G401 (cell line): ENCODE measurements at regions not wholly inside any gene's neighbourhood (a gene's known extent, or its start where the extent isn't known, plus 50 kb on each side); places are given as distances from the start of the nearest gene placed in this dataset.

Experiments used
- DNase-seq: peaks from one replicate; pipeline ENCODE4 v3.0.0-alpha.2; 2015; ENCODE audit warnings: low spot score
- in situ Hi-C: cut with HindIII; loops from 2 replicates; pipeline ENCODE4 v1.10.0; 2016; ENCODE audit warnings: low sequenced_read_pairs, mixed read lengths

DNA sequence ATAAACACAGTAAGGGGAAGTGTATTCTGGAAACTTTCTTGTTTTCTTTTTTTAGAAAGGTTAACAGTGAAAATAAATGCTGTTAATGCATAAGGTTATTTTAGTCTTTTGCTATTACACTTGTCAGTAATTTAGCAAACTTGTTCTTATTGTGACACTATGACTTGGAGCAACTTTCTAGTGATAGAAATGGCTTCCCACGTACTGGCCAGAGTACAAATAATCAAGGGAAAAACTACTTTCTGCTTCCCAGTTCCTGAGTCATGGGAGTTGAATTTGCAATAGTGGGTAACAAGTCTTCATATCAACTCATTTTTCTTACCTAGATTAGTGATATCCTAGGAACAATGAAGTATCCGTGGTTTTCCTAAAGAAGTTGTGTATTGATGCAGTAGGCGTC, 1072.3 kb downstream of the FLRT2 start:
- DNase-seq, result no peak
- in situ Hi-C loops, result no loop called here

- in situ Hi-C loops, result no loop called here
- no peak for DNase-seq
Measured at GRCh38 chr14:86601813-86602212, 1071.9 kb downstream of the FLRT2 start.

DNA sequence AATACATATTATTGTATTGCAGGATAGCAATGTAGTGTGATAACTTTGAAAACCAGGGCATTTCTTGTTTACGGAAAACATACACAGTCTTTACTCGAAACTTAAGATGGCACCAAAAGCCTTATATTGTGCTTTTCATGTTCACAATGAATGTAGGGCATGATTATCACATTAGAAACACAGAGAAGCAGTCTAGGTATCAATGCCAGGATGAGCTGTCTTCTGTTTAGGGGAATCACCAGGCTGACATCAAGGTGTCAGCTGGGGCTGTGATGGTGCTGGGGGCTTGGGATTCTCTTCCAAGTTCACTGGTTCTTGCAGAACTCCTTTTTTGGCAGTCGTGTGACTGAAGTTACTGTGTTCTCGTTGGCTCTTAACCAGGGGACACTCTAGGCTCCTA, 1067.3 kb downstream of the FLRT2 start:
- in situ Hi-C loops, result no loop called here
- no peak for DNase-seq

DNA sequence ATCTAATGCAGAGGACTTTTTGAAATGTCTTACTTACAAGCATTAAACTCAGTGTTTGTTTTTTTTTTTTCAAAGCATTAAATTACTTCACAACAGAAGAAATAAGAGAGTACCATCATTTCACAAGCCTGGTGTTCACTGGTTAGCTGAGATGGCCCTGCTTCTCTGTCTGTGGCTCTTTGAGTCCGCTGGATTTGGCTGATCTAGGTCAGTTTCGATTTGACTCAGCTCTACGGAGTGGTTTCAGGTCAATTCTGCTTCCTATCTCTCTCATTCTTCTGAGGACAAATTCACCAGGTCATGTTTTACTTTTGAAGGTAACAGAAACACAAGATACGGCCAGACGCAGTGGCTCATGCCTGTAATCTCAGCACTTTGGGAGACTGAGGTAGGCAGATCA, 1066.1 kb downstream of the FLRT2 start:
- no peak for DNase-seq
- in situ Hi-C loops, result no loop called here

DNA sequence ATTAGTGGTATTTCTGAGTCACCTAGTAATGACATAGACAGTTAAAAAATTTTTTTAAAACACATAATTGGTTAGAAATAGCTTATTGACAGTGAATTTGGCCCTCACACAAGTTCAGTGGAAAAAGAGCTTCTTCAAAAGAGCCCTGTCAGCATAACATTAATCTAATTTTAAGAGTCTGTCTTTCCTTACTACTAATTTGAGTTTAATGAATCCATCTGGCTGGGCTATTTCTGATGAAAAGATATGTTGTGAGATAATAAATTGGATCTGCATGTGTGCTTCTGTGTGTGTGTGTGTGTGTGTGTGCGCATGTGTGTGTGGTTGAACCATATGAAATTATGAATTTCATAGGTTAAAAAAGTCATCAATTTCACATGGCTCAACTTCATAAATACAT, 1045.2 kb downstream of the FLRT2 start:
- in situ Hi-C loops, result no loop called here

GRCh38 chr14:86574778-86575129, 1044.8 kb downstream of the FLRT2 start:
- no peak for DNase-seq
- in situ Hi-C loops, result no loop called here

More for the DNA sequence above, 1045.2 kb downstream of the FLRT2 start:
- DNase-seq, result no peak

DNA sequence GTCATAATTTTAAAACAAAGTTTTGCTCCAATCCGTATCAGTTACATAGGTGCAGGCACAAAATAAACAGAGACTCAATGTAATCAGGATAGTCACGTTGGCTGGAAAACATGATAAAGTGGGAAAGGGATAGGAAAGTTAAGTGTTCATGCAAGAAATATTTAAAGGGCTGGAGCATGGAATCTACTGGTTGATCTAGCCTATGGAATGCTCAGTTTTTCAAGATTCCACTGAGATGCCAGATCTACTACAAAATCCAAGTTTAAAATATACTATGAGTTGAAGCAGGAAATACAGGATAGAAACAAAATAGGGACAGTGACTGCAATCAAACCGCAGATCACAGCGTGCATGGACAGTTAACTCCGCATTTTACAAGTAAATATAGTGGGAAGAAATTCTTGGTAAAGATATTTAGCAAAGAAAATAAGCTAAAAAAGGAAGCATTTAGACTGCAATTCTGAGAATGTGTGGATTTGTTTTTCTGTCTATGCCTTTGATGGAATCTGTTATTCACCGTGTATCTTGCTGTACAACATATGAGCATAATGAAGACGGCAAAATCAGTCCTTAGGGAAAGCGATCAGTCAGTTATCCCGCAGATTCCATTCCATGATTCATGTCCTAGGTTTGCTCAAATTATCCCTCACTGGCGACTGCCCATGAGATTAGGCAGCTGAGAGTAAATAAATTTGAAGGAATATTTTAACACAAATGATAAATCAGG, 1044.3 kb downstream of the FLRT2 start:
- in situ Hi-C loops, result no loop called here
- no peak for DNase-seq

GRCh38 chr14:86570371-86570770, 1040.4 kb downstream of the FLRT2 start:
- DNase-seq, result no peak
- in situ Hi-C loops, result no loop called here

DNA sequence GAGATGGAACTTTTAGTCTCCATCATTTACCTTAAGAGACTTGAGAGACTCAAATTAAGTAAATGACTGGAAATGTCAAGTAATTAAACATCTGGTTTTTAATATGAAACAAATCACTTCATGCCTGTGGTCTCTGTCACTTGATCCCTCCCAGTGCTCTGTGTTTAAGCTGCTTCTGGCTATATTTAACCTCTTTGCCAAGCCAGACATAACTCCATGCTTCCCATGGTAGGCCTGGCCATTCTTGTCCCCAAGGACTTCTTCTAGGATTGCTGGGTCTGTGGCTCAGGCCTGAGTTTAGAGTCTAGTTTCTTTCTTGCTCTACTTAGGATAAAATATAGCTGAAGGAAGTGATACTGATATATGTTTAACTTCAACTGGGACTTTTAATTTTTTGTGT, 1013.6 kb downstream of the FLRT2 start:
- in situ Hi-C loops, result no loop called here
- no peak for DNase-seq

- DNase-seq, result no peak
- in situ Hi-C loops, result no loop called here
Measured at GRCh38 chr14:86541972-86542371, 1012.0 kb downstream of the FLRT2 start.

DNA sequence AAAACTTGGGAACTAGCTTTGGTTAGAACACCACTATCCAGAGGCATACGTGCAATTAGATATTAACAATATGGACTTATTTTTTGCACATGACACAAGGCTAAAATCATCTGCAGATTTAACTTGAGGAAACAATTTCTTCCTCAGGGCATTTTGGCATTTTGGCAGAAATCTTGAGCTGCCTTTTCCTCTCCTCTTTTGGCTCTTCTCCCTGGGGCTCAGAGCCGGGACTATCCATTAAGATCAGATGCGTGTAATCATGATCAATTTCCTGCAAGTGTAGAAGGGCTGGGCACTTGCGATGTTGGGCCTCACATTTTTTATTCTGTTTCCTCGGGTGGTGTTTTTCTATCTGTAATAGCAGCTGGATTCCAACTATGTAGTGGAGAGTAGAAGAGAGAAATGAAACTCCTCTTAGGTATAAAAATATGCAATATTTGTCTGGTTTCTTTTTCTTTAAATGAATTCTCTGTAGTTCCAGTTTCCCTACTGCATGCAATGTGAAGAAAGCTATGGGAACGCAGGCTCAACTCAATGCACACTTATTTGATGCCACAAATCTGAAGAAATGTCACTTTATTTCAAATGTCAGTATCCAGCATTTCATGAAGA, 1010.8 kb downstream of the FLRT2 start:
- DNase-seq, result no peak

GRCh38 chr14:86539361-86540070, 1009.6 kb downstream of the FLRT2 start:
- in situ Hi-C loops, result no loop called here
- no peak for DNase-seq

More for the DNA sequence above, 1010.8 kb downstream of the FLRT2 start:
- in situ Hi-C loops, result no loop called here

DNA sequence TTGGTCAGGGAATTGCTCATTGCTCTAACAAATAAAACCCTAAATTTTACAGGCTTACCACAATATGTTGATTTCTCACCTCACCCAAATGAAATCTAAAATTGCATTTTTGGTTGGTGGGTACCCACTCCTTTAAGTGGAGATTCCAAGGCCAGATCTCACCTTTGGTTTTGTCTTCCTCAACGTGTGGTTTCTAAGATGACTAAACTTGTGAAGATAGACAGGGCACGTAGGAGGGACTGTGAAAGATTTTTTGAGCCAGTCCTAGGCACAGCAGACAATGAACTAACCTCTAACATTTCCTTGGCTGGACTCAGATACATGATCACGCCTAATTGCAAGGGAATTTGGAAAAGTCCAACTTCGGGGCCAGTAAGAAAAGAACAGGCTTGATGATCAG, 1003.9 kb downstream of the FLRT2 start:
- in situ Hi-C loops, result no loop called here
- DNase-seq, result no peak

DNA sequence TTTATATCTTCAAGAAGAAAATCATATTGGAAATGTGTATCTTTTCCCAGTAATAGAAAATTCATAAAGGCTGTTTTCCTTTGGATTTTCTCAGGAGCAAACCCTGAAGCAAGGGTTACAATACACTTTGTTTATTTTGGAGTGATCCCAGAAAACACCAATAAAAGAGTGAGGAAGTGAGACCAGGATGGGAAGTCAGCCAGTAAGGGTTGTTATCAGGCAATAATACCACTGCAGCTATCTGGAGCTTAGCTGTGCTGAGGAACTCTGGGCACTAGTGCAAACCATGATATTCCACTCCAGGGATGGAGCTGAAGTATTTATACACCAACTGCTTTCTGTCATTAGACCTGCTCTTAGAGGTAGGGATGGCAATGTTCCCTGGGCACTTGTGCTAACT, 1002.3 kb downstream of the FLRT2 start:
- in situ Hi-C loops, result no loop called here

DNA sequence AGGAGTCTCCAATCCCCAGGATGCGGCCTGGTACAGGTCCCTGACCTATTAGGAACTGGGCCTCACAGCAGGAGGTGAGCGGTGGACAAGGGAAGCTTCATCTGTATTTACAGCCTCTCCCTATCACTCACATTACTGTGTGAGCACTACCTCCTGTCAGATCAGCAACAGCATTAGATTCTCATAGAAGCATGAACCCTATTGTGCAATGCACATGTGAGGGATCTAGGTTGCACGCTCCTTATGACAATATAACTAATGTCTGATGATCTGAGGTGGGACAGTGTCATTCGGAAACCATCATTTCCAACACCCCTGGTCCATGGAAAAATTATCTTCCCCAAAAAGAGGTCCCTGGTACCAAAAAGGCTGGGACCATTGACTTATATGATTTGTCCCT, 1000.5 kb downstream of the FLRT2 start:
- no peak for DNase-seq

More for the DNA sequence above, 1002.3 kb downstream of the FLRT2 start:
- no peak for DNase-seq

GRCh38 chr14:86527312-86527711, 997.4 kb downstream of the FLRT2 start:
- DNase-seq, result no peak
- in situ Hi-C loops, result no loop called here

More for the DNA sequence above, 1000.5 kb downstream of the FLRT2 start:
- in situ Hi-C loops, result no loop called here

DNA sequence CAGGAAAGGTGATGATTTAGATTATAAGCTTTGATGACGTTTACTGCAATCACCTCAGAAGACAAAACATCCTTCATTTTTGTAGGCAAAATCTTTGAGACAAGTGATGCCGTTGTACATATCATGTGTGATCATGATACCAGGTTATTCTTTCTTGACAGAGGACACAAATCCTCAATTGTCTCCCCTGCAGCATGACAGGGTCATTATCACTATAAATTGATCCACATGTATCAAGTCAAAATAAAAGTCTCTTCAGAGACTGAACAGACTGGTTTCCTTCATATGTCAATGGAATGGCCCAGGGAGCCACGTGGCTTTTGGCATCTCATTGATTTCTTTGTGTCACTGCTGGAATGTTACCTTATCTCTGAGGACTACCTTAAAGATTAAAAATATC, 995.7 kb downstream of the FLRT2 start:
- no peak for DNase-seq
- in situ Hi-C loops, result no loop called here

DNA sequence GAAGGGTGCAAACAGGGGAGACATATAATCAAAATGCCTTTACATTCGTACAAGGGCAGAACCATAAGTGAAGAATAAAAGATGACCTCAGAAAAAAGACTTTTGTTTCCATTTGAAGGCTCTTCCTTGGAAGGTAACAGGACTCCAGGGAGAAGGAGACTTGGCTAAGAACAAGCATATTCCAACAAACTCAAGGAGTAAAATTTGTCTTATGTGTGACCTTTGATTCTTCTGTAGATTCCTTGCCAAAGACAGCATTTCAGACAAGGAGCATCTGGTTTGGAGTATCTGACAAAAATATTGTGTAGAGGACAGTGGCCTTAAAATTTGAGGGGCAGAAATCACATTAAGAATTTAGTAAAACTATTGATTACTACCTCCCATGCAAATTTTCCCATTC, 991.9 kb downstream of the FLRT2 start:
- in situ Hi-C loops, result no loop called here
- DNase-seq, result no peak

DNA sequence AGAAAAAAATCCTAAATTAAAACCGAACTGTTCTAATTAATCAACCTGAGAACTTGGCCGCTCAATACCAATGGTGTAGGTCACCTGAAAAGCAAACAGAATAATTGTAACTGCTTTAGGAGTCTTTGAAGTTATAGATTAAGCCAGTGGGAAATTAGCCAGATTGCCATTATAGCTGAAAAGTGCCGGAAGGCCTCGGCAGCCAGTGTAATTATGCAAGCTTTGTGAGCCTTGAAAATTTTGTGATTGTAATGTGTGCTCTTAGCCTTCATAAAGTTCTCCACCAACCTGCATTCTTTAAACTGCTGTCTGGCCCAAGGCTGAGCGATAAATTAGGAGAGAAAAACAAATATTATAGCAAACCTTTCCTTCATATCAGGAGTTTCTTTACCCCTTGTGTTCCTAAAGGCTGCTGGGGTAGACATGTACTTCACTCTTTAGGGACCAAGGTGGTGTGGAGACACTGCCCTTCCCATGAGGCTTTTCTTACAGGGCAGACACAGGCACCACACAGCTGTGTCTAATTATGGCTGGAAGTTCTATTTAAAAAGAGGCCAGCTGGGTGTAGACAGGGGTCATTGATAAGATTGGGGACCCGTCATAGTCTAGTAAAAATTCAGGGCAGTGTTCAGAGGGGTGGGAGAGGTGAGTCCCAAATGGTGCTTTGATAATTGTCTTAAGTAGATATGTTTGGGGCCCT, 991.2 kb downstream of the FLRT2 start:
- in situ Hi-C loops, result no loop called here
- DNase-seq, result no peak

DNA sequence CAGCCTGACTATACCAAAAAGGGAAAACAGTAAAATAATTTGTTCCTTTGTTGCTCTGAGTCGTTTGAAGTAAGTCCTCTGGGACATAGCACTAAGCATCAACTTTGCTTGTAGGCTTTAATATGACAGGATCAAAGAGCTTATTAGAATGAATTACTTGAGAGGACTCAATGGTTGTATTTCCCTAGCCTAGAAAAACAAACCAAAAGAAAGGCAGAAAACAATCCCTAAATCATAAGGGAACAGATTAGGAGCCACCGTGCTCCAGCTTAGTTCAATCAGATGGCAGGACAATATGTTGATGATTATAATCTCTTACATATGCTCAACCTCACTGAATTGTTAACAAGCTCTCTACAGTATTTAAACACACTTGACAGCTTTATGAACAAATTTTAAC, 988.4 kb downstream of the FLRT2 start:
- in situ Hi-C loops, result no loop called here
- no peak for DNase-seq
